Neural progenitor cell (in vitro differentiated cells): ENCODE measurements at regions not wholly inside any gene's neighbourhood (a gene's known extent, or its start where the extent isn't known, plus 50 kb on each side); places are given as distances from the start of the nearest gene placed in this dataset.

Experiments used
- EZH2 ChIP-seq: fragments of 200-600 bp; sonication (generic); IDR thresholded peaks from 2 replicates; pipeline ENCODE4 v1.6.1; 2017; ENCODE audit warnings: antibody characterized with exemption, mild to moderate bottlenecking, moderate library complexity
- EZH2phosphoT487 ChIP-seq: fragments of 200-600 bp; sonication (generic); IDR thresholded peaks from 2 replicates; pipeline ENCODE4 v1.6.1; 2017; ENCODE audit warnings: antibody characterized with exemption
- TF ChIP-seq, protein P1 (sequence below): fragments of 200-600 bp; sonication (generic); IDR thresholded peaks from 2 replicates; pipeline ENCODE4 v1.5.1; 2017; ENCODE audit warnings: antibody characterized with exemption, mild to moderate bottlenecking

DNA sequence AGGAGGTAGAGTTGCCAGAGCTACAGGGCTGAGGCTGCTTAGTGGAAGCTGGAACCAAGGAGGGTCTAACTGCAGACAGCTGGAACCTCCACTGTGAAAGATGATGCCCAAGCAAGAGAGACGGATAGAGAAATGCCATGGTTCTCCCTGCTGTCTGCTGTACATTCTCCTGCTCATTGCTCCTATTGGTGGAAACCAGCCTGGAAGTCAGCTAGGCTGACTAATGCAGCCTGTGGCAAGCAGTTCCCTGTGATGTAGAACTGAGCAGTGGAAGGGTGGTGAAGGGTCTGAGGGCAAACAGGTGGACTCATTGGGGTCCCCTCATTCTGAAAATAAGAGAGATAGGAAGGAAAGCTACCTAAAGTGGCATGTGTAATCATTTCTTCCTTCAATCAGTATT, 563.6 kb downstream of the SLC4A3 start:
- TF ChIP-seq, protein P1, sequence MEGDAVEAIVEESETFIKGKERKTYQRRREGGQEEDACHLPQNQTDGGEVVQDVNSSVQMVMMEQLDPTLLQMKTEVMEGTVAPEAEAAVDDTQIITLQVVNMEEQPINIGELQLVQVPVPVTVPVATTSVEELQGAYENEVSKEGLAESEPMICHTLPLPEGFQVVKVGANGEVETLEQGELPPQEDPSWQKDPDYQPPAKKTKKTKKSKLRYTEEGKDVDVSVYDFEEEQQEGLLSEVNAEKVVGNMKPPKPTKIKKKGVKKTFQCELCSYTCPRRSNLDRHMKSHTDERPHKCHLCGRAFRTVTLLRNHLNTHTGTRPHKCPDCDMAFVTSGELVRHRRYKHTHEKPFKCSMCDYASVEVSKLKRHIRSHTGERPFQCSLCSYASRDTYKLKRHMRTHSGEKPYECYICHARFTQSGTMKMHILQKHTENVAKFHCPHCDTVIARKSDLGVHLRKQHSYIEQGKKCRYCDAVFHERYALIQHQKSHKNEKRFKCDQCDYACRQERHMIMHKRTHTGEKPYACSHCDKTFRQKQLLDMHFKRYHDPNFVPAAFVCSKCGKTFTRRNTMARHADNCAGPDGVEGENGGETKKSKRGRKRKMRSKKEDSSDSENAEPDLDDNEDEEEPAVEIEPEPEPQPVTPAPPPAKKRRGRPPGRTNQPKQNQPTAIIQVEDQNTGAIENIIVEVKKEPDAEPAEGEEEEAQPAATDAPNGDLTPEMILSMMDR, result no peak
- no peak for TF ChIP-seq EZH2
- TF ChIP-seq EZH2phosphoT487, result no peak
